IPS-NIHi7 (cell line): ENCODE measurements at regions not wholly inside any gene's neighbourhood (a gene's known extent, or its start where the extent isn't known, plus 50 kb on each side); places are given as distances from the start of the nearest gene placed in this dataset.
"Not testable (repeated sequence)": the region's sequence is repeated elsewhere in the genome, so short reads cannot be mapped to it uniquely, and the experiment has no call there.

Source experiments
- DNase-seq: peaks from one replicate; pipeline ENCODE4 v3.0.0; 2012; ENCODE audit warnings: mixed read lengths; ENCODE audit errors: extremely low spot score

- no peak for DNase-seq
Observed at GRCh38 chr10:44105696-44106095, 279.2 kb downstream of the CXCL12 start.

DNA sequence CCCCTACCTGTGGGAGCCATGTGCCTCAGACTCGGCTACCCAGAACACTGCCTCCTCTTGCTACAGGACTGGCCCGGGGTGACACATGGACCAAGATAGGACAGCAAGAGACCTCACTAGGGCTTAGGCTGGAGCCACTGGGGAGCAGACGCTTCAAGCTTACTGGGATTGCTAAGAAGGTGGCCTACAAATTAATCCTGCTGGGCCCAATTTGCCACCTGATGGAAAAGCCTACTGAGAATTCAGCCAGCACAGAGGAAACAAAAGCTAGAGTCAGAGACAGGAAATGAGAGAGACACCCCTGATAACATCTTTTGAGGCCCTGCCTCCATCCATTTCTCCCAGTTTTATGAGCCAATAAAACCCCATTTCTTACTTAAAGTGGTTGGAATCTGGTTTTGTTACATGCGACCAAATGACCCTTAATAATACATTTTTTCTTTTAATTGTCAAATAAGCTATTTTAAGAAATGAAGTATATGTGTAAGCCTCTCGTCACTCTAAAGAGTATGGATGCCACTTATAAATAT, 282.1 kb downstream of the CXCL12 start:
- no peak for DNase-seq

DNA sequence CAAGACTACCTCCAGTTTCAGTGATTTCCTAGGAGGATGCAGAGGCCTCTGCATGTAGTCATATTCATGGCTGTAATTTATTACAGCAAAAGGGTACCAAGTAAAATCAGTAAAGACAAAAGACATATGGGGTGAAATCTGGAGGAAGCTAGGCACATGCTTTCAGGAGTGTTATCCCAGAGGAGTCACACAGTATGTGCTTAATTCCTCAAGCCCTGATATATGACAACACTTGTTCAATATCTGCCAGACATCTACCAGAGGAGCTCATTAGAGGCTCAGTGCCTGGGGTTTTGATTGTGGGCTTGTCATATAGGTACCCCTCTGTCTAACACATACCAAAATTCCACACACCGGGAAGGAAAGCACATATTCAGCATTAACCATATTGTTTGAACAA, 283.8 kb downstream of the CXCL12 start:
- DNase-seq, result no peak

GRCh38 chr10:44099511-44099910, 285.4 kb downstream of the CXCL12 start:
- no peak for DNase-seq

DNA sequence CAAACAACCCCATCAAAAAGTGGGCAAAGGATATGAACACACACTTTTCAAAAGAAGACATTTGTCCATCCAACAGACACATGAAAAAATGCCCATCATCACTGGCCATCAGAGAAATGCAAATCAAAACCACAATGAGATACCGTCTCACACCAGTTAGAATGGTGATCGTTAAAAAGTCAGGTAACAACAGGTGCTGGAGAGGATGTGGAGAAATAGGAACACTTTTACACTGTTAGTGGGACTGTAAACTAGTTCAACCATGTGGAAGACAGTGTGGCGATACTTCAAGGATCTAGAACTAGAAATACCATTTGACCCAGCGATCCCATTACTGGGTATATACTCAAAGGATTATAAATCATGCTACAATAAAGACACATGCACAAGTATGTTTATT, 288.7 kb downstream of the CXCL12 start:
- not testable (repeated sequence) for DNase-seq

GRCh38 chr10:44089671-44090070, 295.2 kb downstream of the CXCL12 start:
- DNase-seq, result no peak

- DNase-seq, result no peak
Observed at GRCh38 chr10:44087403-44087802, 297.5 kb downstream of the CXCL12 start.

DNA sequence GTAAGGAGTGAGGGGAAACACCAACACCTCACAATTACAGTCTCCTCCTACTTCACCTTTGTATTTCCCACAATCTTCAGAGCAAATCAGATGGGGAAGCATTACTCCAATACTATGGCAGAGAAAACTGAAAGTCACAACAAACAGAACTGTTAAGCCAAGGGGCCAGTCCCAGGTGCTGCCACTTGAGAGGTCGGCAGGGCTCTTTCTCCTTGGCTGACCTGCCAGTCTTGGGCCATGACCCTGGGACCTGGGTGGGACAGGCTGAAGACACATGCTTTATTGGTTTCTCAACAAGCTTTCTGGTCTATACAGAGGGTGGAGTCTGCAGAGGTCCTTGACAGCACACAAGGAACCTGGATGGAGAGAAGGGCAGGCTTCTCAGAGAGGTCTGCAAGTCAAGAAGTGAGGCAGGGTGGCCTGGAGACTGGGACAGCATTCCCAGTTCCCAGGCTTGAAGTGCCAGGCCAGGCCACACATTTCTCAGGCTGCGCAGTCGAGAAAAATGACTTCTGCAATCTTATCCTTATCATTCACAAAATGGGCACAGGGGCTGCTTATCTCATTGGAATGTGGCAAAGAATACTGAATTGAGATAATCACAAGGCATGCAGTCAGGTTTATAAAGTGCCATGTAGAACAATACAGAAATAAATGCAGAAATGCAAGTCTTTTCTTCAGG, 301.0 kb downstream of the CXCL12 start:
- DNase-seq, result no peak

DNA sequence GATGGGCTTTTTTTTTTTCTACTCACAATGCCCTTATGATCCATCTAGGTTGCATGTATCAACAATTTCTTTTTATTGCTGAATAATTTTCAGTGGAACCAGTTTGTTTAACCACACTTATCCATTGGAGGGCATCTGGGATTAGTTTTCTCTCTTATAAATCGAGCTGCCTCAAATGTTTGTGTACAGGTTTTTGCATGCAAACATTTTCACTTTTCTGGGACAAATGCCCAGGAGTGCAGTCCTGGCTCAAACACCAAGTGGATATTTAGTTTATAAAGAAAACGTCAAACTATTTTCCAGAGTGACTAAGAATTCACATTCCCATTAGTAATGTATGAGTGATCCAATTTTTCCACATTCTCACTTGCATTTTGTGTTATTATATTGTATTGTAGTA, 313.4 kb downstream of the CXCL12 start:
- DNase-seq, result no peak

DNA sequence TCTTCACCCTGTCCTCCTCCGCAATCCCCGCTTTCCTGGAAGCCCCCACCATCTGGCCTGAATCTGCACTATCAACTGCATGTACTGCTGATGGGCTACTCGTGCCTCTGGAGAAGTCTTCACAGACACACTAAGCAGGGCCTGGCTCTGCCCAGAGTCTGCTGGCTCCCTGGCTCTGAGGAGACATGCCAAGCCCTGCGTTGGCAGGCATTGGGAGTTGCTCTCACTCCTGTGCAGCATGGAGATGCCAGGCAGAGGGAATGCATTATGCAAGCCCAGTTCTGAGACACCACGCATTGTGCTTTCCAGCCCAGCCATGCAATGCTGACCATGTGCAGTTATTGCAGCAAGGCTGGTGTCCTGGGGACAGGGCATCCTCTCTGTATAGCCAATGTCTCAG, 314.6 kb downstream of the CXCL12 start:
- no peak for DNase-seq

DNA sequence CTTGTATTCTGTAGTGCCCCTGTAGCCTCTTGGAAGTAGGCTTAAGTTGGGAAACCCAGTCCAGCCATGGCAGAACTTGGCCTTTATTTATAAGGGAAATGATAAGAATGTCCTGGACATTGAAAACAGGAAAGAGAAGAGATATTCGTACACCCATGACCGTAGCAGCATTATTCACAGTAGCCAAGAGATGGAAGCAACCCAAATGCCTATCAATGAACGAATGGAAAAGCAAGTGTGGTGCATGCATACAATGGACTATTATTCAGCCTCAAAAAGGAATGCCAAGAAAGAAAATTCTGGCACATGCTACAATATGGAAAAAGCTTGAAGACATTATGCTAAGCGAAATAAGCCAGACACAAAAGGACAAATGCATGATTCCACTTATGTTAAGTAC, 315.3 kb downstream of the CXCL12 start:
- DNase-seq, result no peak

GRCh38 chr10:44068716-44069482, 316.0 kb downstream of the CXCL12 start:
- no peak for DNase-seq

DNA sequence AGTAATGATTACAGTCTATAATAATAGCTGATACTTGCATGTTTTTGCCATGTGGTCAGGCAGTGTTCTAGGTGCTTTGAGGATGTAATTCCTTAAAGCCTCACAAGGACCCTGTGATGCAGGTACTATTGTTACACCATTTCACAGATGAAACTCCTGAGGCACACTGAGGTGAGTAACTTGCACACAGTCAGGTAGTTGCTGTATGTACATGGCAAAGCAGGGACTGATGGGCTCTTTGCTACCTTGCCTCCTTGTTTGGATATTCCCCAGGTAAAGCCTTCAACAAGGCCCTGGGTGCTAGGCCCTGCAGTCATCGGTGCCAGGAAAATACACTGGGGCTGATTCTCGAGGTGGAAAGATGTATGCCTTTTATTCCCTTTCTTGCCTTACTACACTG, 317.5 kb downstream of the CXCL12 start:
- DNase-seq, result no peak

GRCh38 chr10:44066527-44067255, 318.2 kb downstream of the CXCL12 start:
- DNase-seq, result no peak

DNA sequence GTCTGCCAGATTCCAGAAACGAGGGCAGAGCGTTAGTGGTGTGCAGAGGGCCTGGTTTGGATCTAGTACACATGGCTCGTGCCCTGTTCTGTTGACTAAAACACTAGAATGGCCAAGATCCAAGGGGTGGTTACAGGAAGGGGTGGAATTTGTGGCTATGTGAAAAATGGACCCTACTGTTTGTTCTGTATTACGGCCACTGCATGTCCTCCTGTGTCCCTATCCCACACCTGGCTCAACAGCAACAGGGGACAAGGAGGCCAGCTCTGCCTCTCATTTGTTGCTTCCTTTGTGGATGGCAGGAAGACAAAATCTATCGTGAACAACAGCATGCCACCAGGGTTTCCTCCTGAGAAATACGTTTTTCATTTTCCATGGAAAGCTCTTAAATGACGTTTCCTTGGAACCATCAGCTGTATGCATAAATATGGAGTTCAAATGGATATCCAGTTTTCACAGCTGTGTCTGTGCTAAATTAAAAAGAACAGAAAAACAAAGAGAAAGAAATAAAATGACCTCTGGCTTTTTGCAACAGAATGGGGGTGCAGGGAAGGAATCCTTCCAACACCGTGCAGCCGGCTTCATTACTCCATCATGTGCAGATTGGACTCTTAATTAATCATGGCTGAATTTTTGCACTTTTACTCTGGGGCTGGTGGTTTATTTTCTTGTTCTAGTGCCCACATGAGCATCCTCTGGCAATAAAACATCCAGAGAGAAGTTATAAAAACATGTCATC, 318.9 kb downstream of the CXCL12 start:
- no peak for DNase-seq

DNA sequence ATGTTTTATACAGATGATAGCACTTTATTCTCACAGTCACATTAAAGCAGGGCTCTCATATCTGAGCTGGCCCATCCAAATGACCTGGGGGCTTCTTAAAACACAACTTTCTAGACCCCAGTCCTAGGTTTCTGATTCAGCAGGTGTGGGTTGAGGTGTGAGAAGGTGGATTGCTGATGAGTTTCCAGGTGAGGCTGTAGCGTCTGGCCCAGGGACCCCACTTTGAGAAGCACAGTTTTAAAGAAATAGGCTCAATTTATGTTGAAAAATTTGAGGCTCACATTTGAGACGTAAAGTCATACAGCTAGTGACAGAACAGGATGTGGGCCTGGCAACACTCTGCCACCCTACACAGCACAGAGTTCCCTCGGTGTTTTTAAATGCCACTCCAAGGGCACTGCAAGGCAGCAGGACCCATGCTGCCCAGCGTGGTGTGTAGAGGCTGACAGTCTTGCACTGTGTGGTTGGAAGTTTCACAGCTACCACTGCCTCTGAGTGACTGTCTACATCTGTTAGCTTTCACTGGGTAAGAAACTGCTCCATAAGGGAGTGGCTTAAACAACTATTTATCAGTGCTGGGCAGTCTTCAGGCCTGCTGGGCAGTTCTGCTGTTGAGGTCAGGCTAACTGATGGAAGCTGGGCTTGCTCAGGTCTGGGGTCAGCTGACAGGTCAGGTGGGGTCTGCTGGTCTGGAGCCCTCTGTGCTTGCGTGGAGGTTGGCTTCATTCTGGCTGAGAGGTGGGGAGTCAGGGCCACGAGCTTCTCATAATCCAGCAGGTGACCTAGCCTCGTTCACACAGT, 319.7 kb downstream of the CXCL12 start:
- no peak for DNase-seq

DNA sequence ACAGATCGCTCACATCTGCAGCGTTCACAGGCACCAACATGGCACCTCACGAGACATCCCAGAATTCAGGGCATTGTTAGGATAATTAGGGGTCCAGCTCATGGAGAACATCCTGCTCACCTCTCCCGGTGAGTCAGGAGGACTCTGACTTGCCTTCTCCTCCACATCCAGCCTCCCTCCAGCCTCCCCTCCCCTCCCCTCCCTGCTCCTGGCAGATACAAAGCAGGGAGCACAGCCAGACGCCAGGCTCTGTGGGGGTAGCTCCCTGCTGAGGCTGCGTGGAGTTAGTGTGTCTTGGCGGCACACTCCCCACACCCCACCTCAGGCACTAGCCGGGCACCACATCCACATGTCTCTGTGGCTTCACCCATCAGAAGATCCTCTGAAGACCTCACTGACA, 320.6 kb downstream of the CXCL12 start:
- DNase-seq, result no peak

- no peak for DNase-seq
Observed at GRCh38 chr10:44063686-44064085, 321.2 kb downstream of the CXCL12 start.

DNA sequence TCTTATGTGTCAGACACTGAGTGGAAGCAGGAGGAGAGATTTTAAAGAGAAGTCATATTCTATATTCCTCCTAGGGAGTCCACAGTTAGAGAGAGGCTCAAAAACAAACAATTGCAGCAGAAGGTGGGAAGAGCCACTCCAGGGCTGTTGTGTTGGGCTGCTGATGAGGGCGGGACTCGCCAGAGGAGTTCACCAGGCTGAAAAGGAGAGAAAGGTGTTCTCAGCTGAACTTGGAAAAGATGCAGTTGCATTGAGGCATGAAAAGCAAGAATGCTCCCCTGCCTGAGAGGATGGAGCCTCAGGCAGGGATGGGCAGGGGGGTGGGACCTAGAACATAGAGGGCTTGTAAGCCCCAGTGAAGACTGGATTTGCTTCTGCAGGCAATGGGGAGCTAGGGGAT, 324.2 kb downstream of the CXCL12 start:
- no peak for DNase-seq

DNA sequence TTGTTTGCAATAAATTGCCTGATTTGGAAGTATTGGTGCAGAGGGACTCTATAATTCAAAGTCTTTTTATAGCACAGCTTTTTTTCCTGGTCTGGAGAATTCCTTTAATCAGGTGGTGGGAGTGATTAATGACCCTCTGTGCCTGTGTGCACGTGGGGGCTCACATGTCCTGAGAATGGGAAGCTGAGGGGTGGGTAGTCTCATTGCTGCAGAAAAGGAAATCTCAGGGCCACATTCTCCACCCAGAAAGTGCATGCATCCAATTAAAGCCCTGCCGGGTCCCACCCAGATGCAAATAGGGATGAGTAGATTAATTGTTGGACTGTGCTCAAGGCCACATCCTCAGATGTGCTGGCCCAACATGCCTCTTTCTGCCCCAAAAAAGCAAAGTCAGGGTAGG, 324.7 kb downstream of the CXCL12 start:
- no peak for DNase-seq

GRCh38 chr10:44058259-44058658, 326.6 kb downstream of the CXCL12 start:
- DNase-seq, result no peak
